HUDEP-2 (cell line): ENCODE measurements at regions not wholly inside any gene's neighbourhood (a gene's known extent, or its start where the extent isn't known, plus 50 kb on each side); places are given as distances from the start of the nearest gene placed in this dataset.

Source experiments
- DNase-seq, 76 experiments: peaks; one replicate each; lab custom pipeline; 2025; ENCODE audit not compliant: unreplicated experiment in 76 of 76; lab: John Stamatoyannopoulos, UW

DNA sequence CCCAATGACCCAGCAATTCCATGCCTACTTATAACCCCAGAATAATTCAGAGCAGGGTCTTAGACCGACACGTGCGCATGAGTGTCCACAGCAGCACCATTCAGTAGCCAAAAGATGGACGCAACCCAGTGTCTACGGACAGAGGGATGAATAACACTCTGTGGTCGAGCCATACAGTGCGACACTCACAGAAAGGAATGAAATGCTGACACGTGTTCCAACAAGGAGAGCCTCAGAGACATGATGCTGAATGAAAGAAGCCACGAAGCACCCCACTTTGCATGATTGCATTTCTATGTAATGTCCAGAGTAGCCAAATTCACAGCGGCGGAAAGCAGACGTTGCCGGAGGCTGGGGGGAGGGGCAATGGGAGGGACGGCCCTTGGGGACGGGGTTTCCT is 134.4 kb downstream of the CTTN start:
- DNase-seq = no peak

DNA sequence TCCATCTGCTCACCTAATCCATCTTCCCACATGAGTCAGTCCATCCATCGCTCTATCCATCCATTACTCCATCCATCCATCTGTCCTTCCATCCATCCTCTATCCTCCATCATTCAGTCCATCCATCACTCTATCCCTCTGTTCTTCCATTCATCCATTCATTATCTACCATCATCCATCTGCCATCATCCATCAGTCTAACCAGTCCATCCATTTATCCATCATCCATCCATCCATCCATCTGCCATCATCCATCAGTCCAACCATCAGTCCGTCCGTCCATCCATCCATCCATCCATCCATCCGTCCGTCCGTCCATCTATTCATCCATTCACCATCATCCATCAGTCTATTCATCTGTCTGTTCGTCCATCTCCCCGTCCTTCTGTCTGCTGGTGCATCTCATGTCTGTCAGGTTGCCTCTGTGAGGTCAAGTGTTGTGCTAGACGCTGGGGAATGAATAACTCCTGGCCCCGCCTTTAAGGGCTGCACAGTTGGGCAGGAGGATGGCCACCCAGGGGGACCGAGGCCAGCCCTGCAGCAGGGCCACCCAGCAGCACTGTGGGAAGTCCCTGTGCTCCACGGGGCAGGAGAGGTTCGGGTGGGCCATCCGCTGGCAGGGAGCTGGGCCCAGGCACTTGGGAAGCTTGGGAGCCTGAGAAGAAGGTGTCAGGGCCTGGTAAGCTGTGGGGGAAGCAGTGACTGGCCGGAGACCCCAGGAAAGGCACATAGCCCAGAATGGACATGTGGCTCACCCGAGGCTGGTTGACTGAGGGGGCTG is 137.1 kb downstream of the CTTN start:
- no peak for DNase-seq

DNA sequence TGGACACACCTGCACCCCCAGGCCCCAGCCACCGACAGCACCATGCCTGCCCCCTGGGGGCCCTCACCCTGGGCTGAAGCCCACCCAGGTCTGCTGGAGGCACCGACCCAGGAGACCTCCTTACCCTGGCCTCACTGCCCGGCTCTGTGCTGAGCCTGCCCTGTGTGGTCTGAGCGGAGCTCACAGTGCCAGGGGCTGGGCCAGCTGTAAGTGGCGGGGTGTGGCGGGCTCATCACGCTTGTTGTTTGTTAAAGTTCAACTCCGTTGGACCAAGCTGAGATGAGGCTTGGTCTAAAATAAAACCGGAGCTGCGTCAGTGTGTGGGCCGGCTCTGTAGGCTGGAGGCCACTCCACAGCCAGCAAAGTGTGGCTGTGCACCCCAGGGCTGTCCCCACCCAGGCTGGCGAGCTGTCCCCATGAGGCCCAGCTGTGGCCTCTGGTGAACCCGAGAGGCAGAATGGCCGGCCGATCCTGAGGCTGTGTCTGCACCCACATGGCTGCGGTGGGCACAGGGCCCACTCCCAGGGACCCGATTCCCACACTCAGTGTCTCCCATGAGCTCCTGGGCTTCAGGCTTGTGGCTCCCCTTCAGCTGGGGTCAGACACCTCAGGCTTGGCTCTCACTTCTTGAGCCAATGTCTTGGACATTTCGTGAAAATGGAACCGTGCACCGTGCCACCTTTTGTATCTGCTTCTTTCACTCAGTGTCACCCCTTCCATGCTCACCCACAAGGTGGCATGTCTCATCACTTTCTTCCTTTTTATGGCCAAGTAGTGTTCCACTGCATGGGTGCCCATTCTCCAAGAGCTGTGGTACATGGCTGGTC is 137.9 kb downstream of the CTTN start:
- DNase-seq = no peak

DNA sequence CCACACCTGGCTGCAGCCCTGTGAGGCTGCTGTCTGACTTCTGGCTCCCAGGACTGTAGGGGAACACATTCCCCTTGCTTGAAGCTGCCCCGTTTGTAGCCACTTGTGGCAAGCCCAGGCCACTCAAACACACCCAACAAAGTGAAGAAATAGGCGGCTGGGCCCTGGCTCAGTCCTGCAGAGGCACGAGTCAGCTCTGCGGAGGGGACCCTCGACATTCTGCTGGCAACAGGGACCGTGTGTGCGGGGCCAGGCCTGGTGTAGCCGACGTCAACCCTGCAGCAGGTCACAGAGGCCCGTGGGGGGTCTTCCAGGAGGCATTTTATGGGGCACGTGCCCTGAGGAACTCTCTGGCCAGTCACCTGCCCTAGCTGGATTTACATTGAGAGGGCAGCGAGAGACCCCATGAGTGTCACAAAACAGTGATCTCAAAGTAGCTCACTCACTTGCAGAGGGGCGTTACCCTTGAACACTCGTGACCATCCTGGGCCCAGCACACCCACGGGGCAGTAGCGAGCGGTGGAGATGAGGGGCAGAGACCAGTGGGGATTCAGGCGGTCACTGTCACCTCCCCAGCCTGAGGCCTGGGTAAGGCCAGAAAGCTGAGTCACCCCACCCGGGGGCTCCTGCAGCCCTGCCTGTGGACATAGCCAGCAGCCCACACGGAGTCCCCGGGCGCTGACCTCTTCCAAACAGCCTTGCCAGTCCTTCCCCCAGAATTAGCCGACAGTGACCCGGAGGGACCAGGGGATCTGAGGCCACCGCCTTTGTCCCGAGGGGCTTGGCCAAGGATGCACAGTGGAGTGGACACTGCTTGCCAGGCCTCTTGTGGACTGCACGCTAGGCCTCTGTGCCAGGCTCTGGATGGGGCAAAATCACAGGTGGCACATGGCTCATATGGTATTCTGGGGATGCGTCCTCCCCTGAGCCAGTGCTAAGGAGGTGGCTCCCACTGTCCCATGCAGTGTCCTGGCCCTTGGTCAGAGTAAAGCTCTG is 139.5 kb downstream of the CTTN start:
- DNase-seq = no peak

DNA sequence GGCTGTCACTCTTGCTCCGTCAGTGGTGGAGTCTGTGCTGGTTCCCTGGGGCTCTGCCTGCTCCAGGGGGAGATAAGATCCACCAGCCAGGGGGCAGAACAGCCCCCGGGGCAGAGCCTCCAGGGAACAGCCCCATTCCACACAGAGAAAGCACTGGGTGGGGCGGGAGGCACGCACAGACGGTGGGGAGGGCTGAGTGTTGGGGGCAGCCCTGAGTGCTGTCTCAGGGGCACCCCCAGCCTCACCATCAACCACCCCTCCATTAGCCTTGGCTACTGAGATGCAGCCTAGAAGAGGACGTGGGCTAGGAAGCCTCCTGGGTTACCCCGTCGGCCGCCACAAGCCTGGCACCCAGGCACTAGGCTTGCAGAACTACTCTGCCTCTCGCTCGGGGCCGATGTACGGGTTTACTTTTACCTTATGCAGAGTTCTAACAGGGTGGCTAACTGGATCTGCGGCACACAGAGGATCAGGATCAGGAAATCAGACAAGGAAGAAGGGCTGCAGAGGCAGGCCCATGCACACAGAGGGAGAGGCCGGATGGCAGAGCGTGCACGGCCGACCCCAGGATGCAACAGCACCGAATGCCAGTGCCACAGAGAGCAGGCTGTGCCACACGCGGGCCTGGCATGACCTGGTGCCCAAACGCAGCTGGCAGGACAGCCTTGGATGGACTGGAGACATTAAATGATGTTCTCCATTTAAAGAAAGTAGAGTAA is 140.5 kb downstream of the CTTN start:
- no peak for DNase-seq

DNA sequence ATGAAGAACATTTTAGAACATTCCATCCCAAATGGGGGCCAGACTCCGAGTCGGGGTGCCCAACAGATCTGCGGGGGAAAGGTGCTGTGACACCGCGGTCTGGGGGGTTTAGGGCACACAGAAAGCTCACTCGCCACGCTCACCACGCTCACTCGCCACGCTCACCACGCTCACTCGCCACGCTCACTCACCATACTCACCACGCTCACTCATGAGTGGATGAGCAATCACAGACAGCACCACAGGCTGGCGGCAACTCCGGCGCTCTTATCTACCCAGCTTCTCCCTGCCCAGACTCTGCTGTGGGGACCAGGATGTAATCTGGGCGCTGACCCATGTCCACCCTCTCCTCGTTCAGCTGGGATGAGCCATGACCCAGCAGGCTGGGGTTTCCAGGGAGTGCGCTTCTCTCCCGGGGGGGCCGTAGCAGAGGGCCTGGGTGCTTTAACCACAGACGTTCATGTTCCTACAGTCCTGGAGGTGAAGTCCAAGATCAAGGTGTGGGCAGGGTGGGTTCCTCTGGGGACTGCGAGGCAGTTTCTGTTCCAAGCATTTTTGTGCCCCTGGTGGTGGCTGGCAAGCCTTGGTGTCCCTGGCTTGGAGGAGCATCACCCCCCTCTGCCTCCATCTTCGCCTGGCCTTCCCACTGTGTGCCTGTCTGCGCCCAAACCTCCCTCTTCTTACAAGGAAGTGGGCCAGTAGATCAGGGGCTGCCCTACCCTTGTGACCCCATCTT is 141.2 kb downstream of the CTTN start:
- DNase-seq = no peak

DNA sequence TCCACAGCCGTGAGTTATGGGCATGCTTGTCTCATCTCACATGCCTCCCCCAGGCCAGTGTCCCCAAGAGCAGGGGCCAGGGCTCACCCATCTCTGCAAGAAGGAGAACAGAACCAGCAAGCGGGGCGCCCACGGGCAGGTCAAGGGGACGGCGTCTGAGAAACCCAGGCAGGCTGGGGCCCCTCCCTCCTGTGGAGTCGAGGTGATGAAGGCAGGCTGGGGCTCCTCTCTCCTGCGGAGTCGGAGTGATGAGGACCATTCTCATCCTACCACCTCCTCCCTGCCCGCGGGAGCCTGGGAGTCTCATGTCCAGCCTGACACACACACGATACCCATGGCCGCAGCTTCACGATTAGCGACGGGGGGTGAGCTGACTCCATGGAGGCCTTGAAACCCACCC is 141.9 kb downstream of the CTTN start:
- no peak for DNase-seq

DNA sequence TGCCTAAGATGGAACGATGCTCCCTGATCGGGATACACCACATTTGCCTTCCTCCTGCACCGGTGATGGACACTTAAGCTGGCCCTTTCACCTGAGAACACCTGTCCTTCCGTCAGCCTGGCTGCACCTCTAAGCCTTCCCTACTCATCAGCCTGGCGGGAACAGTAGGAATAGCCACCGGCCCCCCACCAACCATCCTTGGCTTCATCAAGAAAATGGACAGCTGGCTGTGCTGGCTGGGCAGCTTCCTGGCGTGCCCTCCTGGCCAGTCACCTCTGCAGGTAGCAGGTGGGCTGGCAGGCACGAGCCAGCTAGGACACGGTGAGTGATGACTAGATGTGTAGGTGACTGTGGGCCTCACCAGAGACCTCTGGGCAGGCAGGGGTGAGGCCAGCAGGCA is 142.8 kb downstream of the CTTN start:
- DNase-seq = no peak

DNA sequence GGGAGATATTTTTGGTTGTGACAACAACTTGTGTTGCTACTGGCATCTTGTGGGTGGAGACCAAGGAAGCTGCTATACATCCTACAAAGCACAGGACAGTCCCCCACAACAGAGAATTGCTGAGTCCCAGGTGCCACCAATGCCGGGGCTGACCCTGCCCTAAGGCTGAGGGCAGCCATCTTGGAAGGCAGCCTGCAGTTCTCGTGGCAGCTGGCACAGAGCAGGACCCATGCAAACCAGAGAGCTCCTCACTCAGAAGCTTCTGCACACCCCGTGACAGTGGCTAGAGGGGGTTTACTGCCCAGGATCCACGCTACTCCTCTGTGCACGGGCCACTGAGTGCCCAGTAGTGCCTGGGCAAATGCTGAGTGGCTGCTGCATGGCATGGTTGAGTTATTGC is 143.4 kb downstream of the CTTN start:
- DNase-seq = no peak

DNA sequence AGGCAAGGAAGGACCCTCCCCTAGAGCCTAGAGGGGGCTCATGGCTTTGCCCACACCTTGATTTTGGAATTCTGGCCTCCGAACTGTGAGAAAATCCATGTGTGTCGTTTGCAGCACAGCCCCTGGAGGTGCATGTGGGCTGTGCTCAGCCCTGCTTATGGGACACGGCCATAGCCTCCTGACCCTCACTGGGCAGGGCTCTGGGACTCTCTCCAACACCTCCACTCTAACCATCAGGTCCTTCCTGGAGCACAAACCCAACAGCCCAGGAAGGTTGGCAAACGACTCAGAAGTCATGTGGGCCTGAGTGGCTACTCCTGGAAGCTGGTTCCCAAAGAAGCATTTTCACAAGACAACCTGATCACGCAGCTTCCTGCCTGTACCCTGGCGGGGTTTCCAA is 144.1 kb downstream of the CTTN start:
- DNase-seq = no peak

DNA sequence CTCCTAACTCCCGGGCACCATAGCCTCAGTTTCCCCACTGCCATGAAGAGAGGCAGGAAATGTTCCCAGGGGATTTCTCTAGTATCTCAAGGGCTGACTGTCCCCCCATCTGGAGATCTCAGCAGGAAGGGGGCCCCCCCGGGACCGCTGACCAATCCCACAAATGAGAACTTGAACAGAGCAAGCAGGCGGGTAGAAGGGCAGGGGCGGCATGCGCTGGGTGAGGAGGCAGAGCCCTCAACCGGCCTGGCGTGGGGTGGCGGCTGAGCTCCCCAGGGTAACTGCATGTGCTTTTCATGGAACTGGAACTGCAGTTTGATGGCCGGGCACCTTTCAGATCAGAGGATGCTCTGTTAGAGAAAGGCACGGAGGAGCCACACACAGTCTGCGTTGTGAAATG is 144.5 kb downstream of the CTTN start:
- DNase-seq = no peak

DNA sequence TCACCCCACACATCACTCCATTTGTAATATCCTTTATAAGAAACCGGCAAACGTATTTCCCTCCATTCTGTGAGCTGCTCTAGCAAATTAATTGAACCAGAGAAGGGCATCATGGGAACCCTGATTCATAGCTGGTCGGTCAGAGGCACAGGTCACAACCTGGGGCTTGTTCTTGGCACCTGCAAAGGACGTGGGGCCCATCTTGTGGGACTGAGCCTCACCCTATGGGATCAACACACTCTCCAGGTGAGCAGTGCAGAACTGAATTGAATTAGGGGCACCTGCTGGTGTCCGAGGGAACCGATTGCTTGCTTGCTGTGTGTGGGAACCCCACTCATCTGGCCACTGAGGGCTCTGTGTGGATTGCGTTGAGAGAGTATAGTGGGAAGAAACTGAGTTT is 145.3 kb downstream of the CTTN start:
- no peak for DNase-seq

DNA sequence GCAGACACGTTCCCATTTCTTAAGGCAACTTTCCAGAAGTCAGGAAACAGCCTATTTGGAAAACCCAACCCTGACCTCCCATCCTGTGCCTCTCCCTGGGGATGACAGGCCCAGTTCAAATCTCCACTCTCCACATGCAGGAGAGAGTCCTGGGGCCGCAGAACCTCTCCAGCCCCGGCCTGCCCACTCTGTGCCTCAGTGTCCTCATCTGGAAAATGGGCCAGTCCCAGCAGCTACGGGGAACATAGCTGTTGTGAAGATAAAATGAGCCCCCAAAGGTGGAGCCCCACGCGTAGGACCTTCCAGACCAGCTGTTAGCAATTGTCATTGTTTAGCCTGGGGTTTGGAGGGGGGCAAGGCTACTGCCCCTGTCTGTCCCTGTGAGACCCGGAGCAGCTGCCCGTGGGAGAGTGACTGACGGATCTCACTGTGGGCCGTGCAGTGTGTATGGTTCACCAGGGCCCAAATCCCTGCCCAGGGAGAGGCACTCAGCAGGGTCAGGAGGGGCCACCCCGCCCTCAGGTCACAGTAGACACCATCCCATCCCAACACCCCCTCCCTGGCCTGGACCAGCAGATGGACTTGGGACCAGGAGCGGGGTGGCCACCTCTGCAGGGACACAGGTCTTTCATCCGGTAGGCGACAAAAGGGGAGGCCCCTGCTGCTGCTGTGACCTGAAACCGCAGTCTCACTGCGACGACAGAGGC is 145.9 kb downstream of the CTTN start:
- no peak for DNase-seq

DNA sequence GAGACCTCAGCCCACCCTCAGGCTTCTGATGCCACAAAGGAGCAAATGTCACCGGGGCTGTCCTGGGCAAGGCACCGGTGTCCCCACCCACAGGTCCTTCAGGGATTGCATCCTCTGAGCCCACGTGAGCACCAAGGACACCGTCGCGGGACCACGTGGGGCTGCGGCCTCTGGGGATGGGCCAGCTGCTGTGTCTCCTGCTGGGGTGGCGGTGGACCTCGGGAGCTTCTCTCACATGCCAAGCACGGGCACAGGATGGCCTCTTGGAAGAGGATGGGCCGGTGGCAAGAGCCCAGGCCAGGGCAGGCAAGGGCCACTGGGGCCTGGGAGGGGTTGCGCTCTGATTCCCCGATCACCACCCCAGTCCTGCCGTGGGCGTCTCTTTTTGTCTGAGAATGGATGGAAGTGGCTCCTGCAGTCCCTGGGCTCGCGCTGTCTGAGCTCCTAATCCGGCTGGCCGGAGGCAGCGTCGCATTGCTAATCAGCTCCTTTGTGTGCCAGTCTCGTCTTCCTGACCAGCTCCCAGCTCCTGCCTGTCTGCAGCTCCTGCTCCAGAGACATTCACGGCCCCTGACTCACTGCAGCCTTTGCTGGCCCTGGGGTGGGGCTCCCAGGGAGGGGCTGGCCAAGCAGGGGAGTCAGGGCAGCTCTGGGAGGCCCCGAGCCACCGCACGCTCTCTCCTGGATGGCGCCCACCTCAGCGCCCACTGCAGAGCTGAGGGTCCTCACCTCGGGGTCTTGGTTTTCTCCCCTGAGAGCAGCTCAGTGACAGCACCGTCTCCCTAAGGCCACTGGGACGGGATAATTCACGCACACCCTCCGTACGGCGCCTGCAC is 146.7 kb downstream of the CTTN start:
- DNase-seq = no peak

DNA sequence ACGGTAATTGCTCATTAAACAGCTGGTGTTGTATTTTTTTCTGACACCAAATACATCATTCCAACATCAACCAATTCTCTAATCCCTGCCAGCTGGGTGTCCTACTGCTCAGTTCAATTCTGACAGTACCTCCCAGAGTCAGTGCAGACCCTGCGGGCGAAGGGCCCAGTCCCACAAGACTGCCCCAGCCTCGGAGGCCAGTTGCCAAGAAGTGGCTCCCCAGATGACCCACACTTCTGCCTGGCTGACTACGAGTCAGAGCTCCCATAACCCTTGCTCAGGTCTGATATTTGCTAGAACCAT is 147.2 kb downstream of the CTTN start:
- DNase-seq = no peak

DNA sequence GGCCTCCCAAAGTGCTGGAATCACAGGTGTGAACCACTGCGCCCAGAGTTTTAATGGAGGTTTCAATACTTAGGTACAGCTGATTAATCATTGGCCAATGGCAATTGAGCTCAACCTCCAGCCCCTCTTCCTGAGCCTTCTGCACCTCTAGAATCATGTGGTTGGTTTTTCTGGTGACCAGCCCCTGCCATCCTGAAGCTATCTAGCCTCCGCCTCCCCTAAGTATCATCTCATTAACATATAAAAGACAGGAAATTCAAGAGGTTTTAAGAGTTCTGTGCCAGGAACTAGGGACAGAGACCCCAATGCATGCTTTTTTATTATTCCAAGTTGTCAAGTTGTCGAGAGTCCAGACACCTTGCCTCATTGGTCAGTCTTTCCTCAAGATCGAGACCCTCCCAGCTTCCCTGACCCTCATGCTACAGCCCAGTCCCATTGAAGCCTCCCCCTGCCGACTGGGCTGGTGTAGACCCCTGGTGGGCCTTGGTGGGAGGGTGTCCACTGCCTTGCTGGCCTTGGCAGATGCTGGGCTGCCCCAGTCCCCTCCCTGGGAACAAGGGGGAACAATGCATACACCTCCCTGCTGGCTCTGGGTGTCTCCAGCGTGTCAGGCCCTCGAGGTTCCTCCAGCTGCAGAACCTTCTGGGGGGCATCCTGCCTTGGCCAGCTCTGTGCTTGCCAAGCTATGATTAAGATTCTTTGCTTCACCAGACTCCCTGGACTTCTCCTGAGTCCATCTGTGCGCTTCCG is 148.0 kb downstream of the CTTN start:
- DNase-seq = no peak

DNA sequence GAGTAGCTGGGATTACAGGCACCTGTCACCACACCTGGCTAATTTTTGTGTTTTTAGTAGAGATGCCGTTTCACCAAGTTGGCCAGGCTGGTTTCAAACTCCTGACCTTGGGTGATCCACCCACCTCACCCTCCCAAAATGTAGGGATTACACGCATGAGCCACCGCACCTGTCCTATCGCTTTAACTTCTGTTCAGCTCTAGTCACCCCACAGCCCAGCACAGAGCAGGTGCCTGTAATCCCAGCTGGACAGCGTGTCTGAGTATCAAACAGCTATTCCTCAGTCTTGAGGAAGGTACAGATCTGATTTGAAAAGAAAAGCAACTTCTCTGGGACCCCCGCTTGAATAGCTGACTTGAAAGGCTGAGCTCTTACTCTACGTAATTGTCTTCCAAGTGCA is 149.1 kb downstream of the CTTN start:
- no peak for DNase-seq
